NOMO-1 treated with dmso at 0.1 percent for 144 hours (cell line): ENCODE measurements at regions not wholly inside any gene's neighbourhood (a gene's known extent, or its start where the extent isn't known, plus 50 kb on each side); places are given as distances from the start of the nearest gene placed in this dataset.
"Not testable (repeated sequence)": the region's sequence is repeated elsewhere in the genome, so short reads cannot be mapped to it uniquely, and the experiment has no call there.

Source experiments
- DNase-seq: peaks from one replicate; lab custom pipeline; 2025; ENCODE audit not compliant: unreplicated experiment; lab: John Stamatoyannopoulos, UW

- DNase-seq, result no peak
Measured at GRCh38 chr12:56872366-56872765, 61.8 kb downstream of the SDR9C7 start.

GRCh38 chr12:56867216-56867615 is 67.0 kb downstream of the SDR9C7 start:
- no peak for DNase-seq

- DNase-seq, result no peak
Measured at GRCh38 chr12:56866493-56866892, 67.7 kb downstream of the SDR9C7 start.

GRCh38 chr12:56864318-56864717 is 69.9 kb downstream of the SDR9C7 start:
- DNase-seq, result no peak

DNA sequence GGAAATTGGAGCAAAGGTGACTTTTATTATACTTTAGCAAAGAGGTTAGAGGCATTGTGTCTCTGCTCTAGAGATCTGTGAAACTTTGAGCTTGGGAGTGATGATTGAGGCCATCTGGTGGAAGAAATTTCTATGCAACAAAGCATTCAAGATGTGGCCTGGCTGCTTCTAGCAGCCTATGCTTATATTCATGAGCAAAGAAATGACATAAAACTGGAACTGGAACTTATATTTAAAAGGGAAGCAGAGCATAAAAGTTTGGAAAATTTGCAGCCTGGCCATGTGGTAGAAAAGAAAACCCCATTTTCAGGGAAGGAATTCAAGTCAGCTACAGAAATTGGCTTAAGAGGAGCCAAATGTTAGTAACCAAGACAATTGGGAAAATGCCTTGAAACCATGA is 70.4 kb downstream of the SDR9C7 start:
- no peak for DNase-seq

GRCh38 chr12:56862264-56862663 is 71.9 kb downstream of the SDR9C7 start:
- no peak for DNase-seq

DNA sequence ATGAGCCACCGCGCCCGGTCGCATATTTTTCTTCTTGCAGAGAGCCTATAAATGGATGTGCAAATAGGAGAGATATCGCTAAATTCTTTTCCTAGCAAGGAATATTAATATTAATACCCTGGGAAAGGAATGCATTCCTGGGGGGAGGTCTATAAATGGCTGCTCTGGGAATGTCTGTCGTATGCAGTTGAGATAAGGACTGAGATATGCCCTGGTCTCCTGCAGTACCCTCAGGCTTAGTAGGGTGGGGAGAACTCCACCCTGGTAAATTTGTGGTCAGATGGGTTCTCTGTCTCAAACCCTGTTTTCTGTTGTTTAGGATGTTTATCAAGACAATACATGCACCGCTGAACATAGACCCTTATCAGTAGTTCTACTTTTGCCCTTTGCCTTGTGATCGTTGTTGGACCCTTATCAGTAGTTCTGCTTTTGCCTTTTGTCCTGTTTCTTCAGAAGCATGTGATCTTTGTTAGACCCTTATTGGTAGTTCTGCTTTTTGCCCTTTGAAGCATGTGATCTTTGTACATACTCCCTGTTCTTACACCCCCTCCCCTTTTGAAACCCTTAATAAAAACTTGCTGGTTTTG is 80.7 kb downstream of the SDR9C7 start:
- DNase-seq, result not testable (repeated sequence)

GRCh38 chr12:56851462-56851861 is 82.7 kb downstream of the SDR9C7 start:
- DNase-seq, result no peak

GRCh38 chr12:56840922-56841321 is 77.8 kb downstream of the HSD17B6 start:
- DNase-seq, result no peak

GRCh38 chr12:56839915-56840325 is 76.8 kb downstream of the HSD17B6 start:
- peak; percentile 16 for DNase-seq

GRCh38 chr12:56839489-56839848 is 76.3 kb downstream of the HSD17B6 start:
- no peak for DNase-seq

GRCh38 chr12:56838621-56839488 is 75.7 kb downstream of the HSD17B6 start:
- DNase-seq, result no peak
